ENCODE measurements at regions not wholly inside any gene's neighbourhood (a gene's known extent, or its start where the extent isn't known, plus 50 kb on each side); places are given as distances from the start of the nearest gene placed in this dataset.

GRCh38 chr1:38612951-38613350 is 246.6 kb downstream of the RRAGC start:
- Histone ChIP-seq H3K79me2 (ENCODE audit: control insufficient read depth, insufficient read depth, low read length) (no peaks in the 10 kb centered on the region), H3K9me1 (replicated peaks; ENCODE audit: control insufficient read depth, extremely low read depth, insufficient read depth, low read length) (no peaks in the 10 kb centered on the region), H3K27ac (ENCODE audit: insufficient read depth, low read depth, low read length) (no peak overlapping the region), H3K4me2 (ENCODE audit: insufficient read depth, low read length) (no peak overlapping the region), H2AFZ (ENCODE audit: low read depth, low read length) (no peak overlapping the region), H3K4me1 (ENCODE audit: control insufficient read depth, extremely low read depth, insufficient read depth, low read length) (no peaks in the 10 kb centered on the region), H3K9me3 (replicated peaks; ENCODE audit: control insufficient read depth, insufficient read depth, low read length) (no peaks in the 10 kb centered on the region), H4K20me1 (replicated peaks; ENCODE audit: control insufficient read depth, extremely low read depth, insufficient read depth, low read length) (no peaks in the 10 kb centered on the region), H3K4me3 (replicated peaks in 1 of 3; ENCODE audit: insufficient read depth in 1 of 3, low read depth in 1 of 3, low read length in 3 of 3) (no peak overlapping the region), H3K9ac (replicated peaks; ENCODE audit: extremely low read depth, insufficient read depth, low read length) (no peak overlapping the region), H3K36me3 (ENCODE audit: control insufficient read depth in 2 of 2, extremely low read depth in 1 of 2, insufficient read depth in 2 of 2, low read length in 2 of 2) (no peaks in the 10 kb centered on the region), H3K27me3 (ENCODE audit: control insufficient read depth in 2 of 2, insufficient read depth in 2 of 2, low read length in 2 of 2) (no peaks in the 10 kb centered on the region)
- ChIA-PET POLR2A (no interaction called here), CTCF (interaction anchor here (1.2 kb wide), 1 partner anchor 222 kb away, joined by 3 read pairs; no protein-coding TSS in a partner anchor)
- TF ChIP-seq POLR2AphosphoS5 (IDR thresholded peaks at IDR 0.05; ENCODE audit: insufficient read depth, low read depth, low read length) (no peak), JUN (IDR thresholded peaks at IDR 0.05; ENCODE audit: borderline replicate concordance, insufficient read depth, insufficient read length, low read depth) (no peak)
- no TSS peak for BruUV-seq (replicated peaks)
- DNase-seq (ENCODE audit: low read depth, low spot score) (no peak), FAIRE-seq (no peak)
- dilution Hi-C loops (cut with MboI; ENCODE audit: extremely low pct_ligation_motif_present, low sequenced_read_pairs) = no loop called here
- intact Hi-C loops (cut with micrococcal nuclease) = no loop called here

GRCh38 chr1:38611664-38612211 is 247.8 kb downstream of the RRAGC start:
- no peak for FAIRE-seq
- Histone ChIP-seq H4K20me1 (replicated peaks; ENCODE audit: control insufficient read depth, extremely low read depth, insufficient read depth, low read length) (no peaks in the 10 kb centered on the region), H3K4me1 (ENCODE audit: control insufficient read depth, extremely low read depth, insufficient read depth, low read length) (no peaks in the 10 kb centered on the region), H3K79me2 (ENCODE audit: control insufficient read depth, insufficient read depth, low read length) (no peaks in the 10 kb centered on the region), H3K4me2 (ENCODE audit: insufficient read depth, low read length) (no peak overlapping the region), H3K36me3 (ENCODE audit: control insufficient read depth in 2 of 2, extremely low read depth in 1 of 2, insufficient read depth in 2 of 2, low read length in 2 of 2) (no peaks in the 10 kb centered on the region), H3K27me3 (ENCODE audit: control insufficient read depth in 2 of 2, insufficient read depth in 2 of 2, low read length in 2 of 2) (no peaks in the 10 kb centered on the region), H2AFZ (ENCODE audit: low read depth, low read length) (no peak overlapping the region), H3K27ac (ENCODE audit: insufficient read depth, low read depth, low read length) (no peak overlapping the region), H3K9ac (replicated peaks; ENCODE audit: extremely low read depth, insufficient read depth, low read length) (no peak overlapping the region), H3K4me3 (replicated peaks in 1 of 3; ENCODE audit: insufficient read depth in 1 of 3, low read depth in 1 of 3, low read length in 3 of 3) (no peak overlapping the region), H3K9me3 (replicated peaks; ENCODE audit: control insufficient read depth, insufficient read depth, low read length) (no peaks in the 10 kb centered on the region), H3K9me1 (replicated peaks; ENCODE audit: control insufficient read depth, extremely low read depth, insufficient read depth, low read length) (no peaks in the 10 kb centered on the region)
- dilution Hi-C loops (cut with MboI; ENCODE audit: extremely low pct_ligation_motif_present, low sequenced_read_pairs) = no loop called here
- intact Hi-C loops (cut with micrococcal nuclease) = no loop called here
- POLR2A ChIA-PET = no interaction called here
- CTCF ChIA-PET = interaction anchor here (1.2 kb wide), 1 partner anchor 224 kb away, joined by 3 read pairs; no protein-coding TSS in a partner anchor
- TF ChIP-seq GATA2 (IDR thresholded peaks at IDR 0.05; ENCODE audit: insufficient read depth, insufficient read length, low read depth, low read length) (no peak), FOS (IDR thresholded peaks at IDR 0.05; ENCODE audit: borderline replicate concordance, insufficient read depth, low read length) (no peak), CTCF (IDR thresholded peaks at IDR 0.05; ENCODE audit: extremely low read depth in 1 of 2, insufficient read depth in 1 of 2, low read depth in 1 of 2, low read length in 2 of 2) (no peak)
- no TSS peak for BruUV-seq (replicated peaks)
- DNase-seq (ENCODE audit: low read depth, low spot score) = no peak
